CD4-positive, alpha-beta T cell (primary cell): ENCODE measurements at regions not wholly inside any gene's neighbourhood (a gene's known extent, or its start where the extent isn't known, plus 50 kb on each side); places are given as distances from the start of the nearest gene placed in this dataset.

Source experiments
- ATAC-seq: fragments of 200-7000 bp; cut with Tn5 transposase; one replicate; pipeline ENCODE4 v1.10.0; 2022; ENCODE audit warnings: mild to moderate bottlenecking; ENCODE audit not compliant: poor library complexity
- CTCF ChIA-PET: fragments of 350-600 bp; sonication (Branson Sonifier 250); formaldehyde crosslinking; loops from one replicate; lab custom pipeline; 2021; ENCODE audit warnings: antibody characterized with exemption, inconsistent platforms; lab: Charles Lee
- POLR2A ChIA-PET: fragments of 350-600 bp; sonication (Branson Sonifier 250); formaldehyde crosslinking; loops from one replicate; lab custom pipeline; 2021; ENCODE audit warnings: antibody characterized with exemption, inconsistent platforms; lab: Charles Lee
- DNase-seq, 14 experiments: peaks; one replicate each; pipeline ENCODE4 v3.0.0-alpha.2; 2013 to 2020; ENCODE audit warnings: mixed read lengths in 2 of 14
- H3K27ac ChIP-seq, 2 donors: one replicate each; pipeline versions ENCODE4 v1.5.1 to v1.7.0; 2013; ENCODE audit warnings: low read length in 2 of 2, low read depth in 1 of 2, mild to moderate bottlenecking in 1 of 2
- H3K27me3 ChIP-seq, 2 experiments: 1 replicate in 1 of 2; 2 replicates in 1 of 2; pipeline versions ENCODE4 v1.6.1 to v1.7.0; 2013; ENCODE audit warnings: low read length in 2 of 2, control low read depth in 1 of 2, mild to moderate bottlenecking in 1 of 2, moderate library complexity in 1 of 2; ENCODE audit not compliant: insufficient read depth in 2 of 2, control insufficient read depth in 1 of 2
- H3K36me3 ChIP-seq: one replicate; pipeline ENCODE4 v1.6.1; 2013; ENCODE audit warnings: low read length, control low read depth; ENCODE audit not compliant: insufficient read depth
- H3K4me1 ChIP-seq: one replicate; pipeline ENCODE4 v1.6.1; 2013; ENCODE audit warnings: low read length, control low read depth; ENCODE audit not compliant: insufficient read depth
- H3K4me3 ChIP-seq: one replicate; pipeline ENCODE4 v1.5.1; 2013; ENCODE audit warnings: mild to moderate bottlenecking, low read length, moderate library complexity
- H3K9me3 ChIP-seq, 2 experiments: 1 replicate in 1 of 2; 2 replicates in 1 of 2; pipeline versions ENCODE4 v1.6.1 to v1.7.0; 2013; ENCODE audit warnings: low read length in 2 of 2, mild to moderate bottlenecking in 2 of 2, control low read depth in 1 of 2, moderate library complexity in 1 of 2; ENCODE audit not compliant: control insufficient read depth in 1 of 2, insufficient read depth in 1 of 2
- H3K27ac Mint-ChIP-seq: one replicate; pipeline ENCODE4 v1.8.0; 2020; ENCODE audit warnings: mixed read lengths
- H3K27me3 Mint-ChIP-seq: one replicate; pipeline ENCODE4 v1.8.0; 2021; ENCODE audit warnings: mixed read lengths
- H3K36me3 Mint-ChIP-seq: one replicate; pipeline ENCODE4 v1.8.0; 2021; ENCODE audit warnings: low read depth, mixed read lengths
- H3K4me1 Mint-ChIP-seq: one replicate; pipeline ENCODE4 v1.8.0; 2021; ENCODE audit warnings: low read depth, mixed read lengths
- H3K4me3 Mint-ChIP-seq: one replicate; pipeline ENCODE4 v1.8.0; 2020; ENCODE audit warnings: mild to moderate bottlenecking, mixed read lengths
- H3K9me3 Mint-ChIP-seq: one replicate; pipeline ENCODE4 v1.8.0; 2020; ENCODE audit warnings: mixed read lengths
- CTCF ChIP-seq: fragments of 200-600 bp; IDR thresholded peaks from one replicate; pipeline ENCODE4 v1.8.0; 2022; ENCODE audit warnings: antibody characterized with exemption, mild to moderate bottlenecking
- intact Hi-C, 2 experiments: fragments of 100-400 bp; cut with DNase I in 1 of 2; cut with micrococcal nuclease in 1 of 2; formaldehyde crosslinking; loops; one replicate each; pipeline versions ENCODE4 v1.15.1 to v1.9.0; 2023 to 2025; cut with DNase I, micrococcal nuclease

- ChIA-PET POLR2A (no interaction called here), CTCF (no interaction called here)
- Histone ChIP-seq H3K4me1 (no peaks in the 10 kb centered on the region), H3K27ac (no peak overlapping the region), H3K4me3 (no peak overlapping the region), H3K27me3 (no peaks in the 10 kb centered on the region), H3K36me3 (no peaks in the 10 kb centered on the region), H3K9me3 (peaks cover 0 to 6% of the 10 kb centered on the region in 2 experiments)
- Mint-ChIP-seq H3K4me1 (no peaks in the 10 kb centered on the region), H3K36me3 (no peaks in the 10 kb centered on the region), H3K27me3 (no peaks in the 10 kb centered on the region), H3K9me3 (no peaks in the 10 kb centered on the region), H3K4me3 (no peak overlapping the region), H3K27ac (no peak overlapping the region)
- DNase-seq: no peak
- no peak for ATAC-seq
- intact Hi-C loops: no loop called here
- no peak for TF ChIP-seq CTCF
Measured at GRCh38 chr7:114183311-114184088, 231.1 kb upstream of the FOXP2 start.

- intact Hi-C loops: no loop called here
- H3K4me1 Mint-ChIP-seq: no peaks in the 10 kb centered on the region
Measured at GRCh38 chr7:114182837-114183236, 231.8 kb upstream of the FOXP2 start.

GRCh38 chr7:114181280-114181679 lies 233.3 kb upstream of the FOXP2 start:
- intact Hi-C loops: no loop called here
- ATAC-seq (no peak), DNase-seq (no peak)
- peaks cover 0 to under 1% of the 10 kb centered on the region in 2 experiments for H3K9me3 ChIP-seq
- Mint-ChIP-seq H3K36me3 (no peaks in the 10 kb centered on the region), H3K27ac (no peak overlapping the region), H3K27me3 (no peaks in the 10 kb centered on the region), H3K4me3 (no peak overlapping the region), H3K4me1 (no peaks in the 10 kb centered on the region), H3K9me3 (no peaks in the 10 kb centered on the region)
- ChIA-PET CTCF (no interaction called here), POLR2A (no interaction called here)
- no peak overlapping the region for H3K4me3 ChIP-seq
- H3K36me3 ChIP-seq: no peaks in the 10 kb centered on the region
- H3K27ac ChIP-seq: no peak overlapping the region
- H3K4me1 ChIP-seq: no peaks in the 10 kb centered on the region
- no peaks in the 10 kb centered on the region for H3K27me3 ChIP-seq
- TF ChIP-seq CTCF: no peak

More at GRCh38 chr7:114182837-114183236, 231.8 kb upstream of the FOXP2 start:
- Mint-ChIP-seq H3K9me3 (no peaks in the 10 kb centered on the region), H3K36me3 (no peaks in the 10 kb centered on the region), H3K4me3 (no peak overlapping the region), H3K27me3 (no peaks in the 10 kb centered on the region), H3K27ac (no peak overlapping the region)
- POLR2A ChIA-PET: no interaction called here
- Histone ChIP-seq H3K9me3 (peaks cover 0 to 6% of the 10 kb centered on the region in 2 experiments), H3K27ac (no peak overlapping the region), H3K4me1 (no peaks in the 10 kb centered on the region), H3K36me3 (no peaks in the 10 kb centered on the region), H3K4me3 (no peak overlapping the region), H3K27me3 (no peaks in the 10 kb centered on the region)
- CTCF ChIA-PET: no interaction called here
- TF ChIP-seq CTCF: no peak
- no peak for ATAC-seq
- DNase-seq: no peak
